Endothelial cell (in vitro differentiated cells): ENCODE measurements at regions not wholly inside any gene's neighbourhood (a gene's known extent, or its start where the extent isn't known, plus 50 kb on each side); places are given as distances from the start of the nearest gene placed in this dataset.

Experiments used
- DNase-seq: peaks from one replicate; pipeline ENCODE4 v3.0.0; 2021; ENCODE audit warnings: low spot score
- H3K27ac Mint-ChIP-seq: one replicate; pipeline ENCODE4 v1.8.0; 2021; ENCODE audit warnings: mixed read lengths, inconsistent platforms; ENCODE audit not compliant: unreplicated experiment
- H3K27me3 Mint-ChIP-seq: one replicate; pipeline ENCODE4 v1.8.0; 2021; ENCODE audit warnings: mild to moderate bottlenecking, moderate library complexity, mixed read lengths, inconsistent platforms; ENCODE audit not compliant: unreplicated experiment
- H3K36me3 Mint-ChIP-seq: one replicate; pipeline ENCODE4 v1.8.0; 2021; ENCODE audit warnings: mild to moderate bottlenecking, low read depth, mixed read lengths, inconsistent platforms; ENCODE audit not compliant: unreplicated experiment
- H3K4me1 Mint-ChIP-seq: one replicate; pipeline ENCODE4 v1.8.0; 2021; ENCODE audit warnings: mild to moderate bottlenecking, mixed read lengths, inconsistent platforms; ENCODE audit not compliant: unreplicated experiment
- H3K4me3 Mint-ChIP-seq: one replicate; pipeline ENCODE4 v1.8.0; 2021; ENCODE audit warnings: mild to moderate bottlenecking, mixed read lengths, inconsistent platforms; ENCODE audit not compliant: unreplicated experiment
- H3K9me3 Mint-ChIP-seq: one replicate; pipeline ENCODE4 v1.8.0; 2021; ENCODE audit warnings: mixed read lengths, inconsistent platforms; ENCODE audit not compliant: unreplicated experiment
- TF ChIP-seq, protein P1 (sequence below): fragments of 200-600 bp; sonication (generic); IDR thresholded peaks from one replicate; pipeline ENCODE4 v1.5.0; 2021; ENCODE audit warnings: antibody characterized with exemption; ENCODE audit not compliant: unreplicated experiment

DNA sequence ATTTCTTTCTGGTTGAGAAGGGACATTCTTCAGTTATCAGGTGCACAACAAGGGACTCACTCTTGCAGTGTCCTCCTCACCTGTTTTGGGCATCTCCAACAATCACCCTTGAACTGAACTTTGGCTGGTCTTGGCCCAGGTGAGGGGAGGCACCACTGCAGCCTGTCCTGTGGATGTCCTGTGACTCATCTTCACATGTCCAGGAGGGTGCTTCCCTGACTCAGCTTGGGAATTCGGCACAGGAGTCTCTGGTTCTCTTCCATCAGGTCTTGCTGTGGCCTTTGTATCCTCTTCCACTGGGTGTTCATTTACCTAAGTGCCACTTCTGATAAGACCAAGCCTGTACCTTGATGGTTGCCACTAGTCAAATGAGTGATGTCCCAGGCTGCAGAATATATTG, 196.7 kb upstream of the MKI67 start:
- H3K4me1 Mint-ChIP-seq = peaks cover 5% of the 10 kb centered on the region
- DNase-seq = no peak
- H3K4me3 Mint-ChIP-seq = no peak overlapping the region

DNA sequence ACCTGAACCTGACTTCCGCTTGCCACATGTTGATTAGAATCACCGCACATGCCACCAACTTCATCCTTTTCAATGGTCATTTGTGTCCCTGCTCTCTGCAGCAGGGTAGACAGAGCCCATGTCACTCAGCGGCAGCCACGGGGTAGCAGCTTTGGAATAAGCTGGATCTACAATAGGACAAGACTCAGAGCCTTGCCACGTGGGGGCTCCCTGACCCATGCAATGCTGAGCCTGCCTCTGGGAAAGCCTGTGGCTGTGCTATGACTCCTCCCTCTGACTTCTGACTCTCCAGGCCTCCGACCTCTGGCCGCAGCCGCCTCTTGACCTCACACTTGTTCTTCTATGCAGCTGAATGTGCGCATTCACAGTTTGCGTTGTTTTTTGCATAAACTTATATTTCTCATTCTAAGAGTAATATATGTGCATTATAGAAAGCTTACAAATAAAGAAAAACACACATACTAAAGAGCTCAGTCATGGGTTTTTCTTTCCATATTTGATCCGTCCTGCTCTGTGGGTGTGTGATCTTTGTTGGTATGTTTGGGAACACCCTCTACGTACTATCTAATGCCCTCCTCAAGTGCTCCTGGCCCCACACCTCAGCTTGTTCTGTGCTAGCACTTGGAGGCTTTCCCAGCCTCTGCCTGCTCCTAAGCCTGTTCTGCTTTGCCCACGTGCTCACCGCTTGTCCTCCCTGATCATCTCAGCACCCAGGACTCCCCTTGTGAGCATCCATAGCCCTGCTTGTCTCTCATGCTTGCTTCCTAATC, 198.0 kb upstream of the MKI67 start:
- no peaks in the 10 kb centered on the region for H3K36me3 Mint-ChIP-seq
- peak; percentile 41 for DNase-seq
- H3K4me3 Mint-ChIP-seq = no peak overlapping the region
- no peak overlapping the region for H3K27ac Mint-ChIP-seq
- peaks cover 1% of the 10 kb centered on the region for H3K27me3 Mint-ChIP-seq
- H3K4me1 Mint-ChIP-seq = no peaks in the 10 kb centered on the region
- TF ChIP-seq, protein P1, sequence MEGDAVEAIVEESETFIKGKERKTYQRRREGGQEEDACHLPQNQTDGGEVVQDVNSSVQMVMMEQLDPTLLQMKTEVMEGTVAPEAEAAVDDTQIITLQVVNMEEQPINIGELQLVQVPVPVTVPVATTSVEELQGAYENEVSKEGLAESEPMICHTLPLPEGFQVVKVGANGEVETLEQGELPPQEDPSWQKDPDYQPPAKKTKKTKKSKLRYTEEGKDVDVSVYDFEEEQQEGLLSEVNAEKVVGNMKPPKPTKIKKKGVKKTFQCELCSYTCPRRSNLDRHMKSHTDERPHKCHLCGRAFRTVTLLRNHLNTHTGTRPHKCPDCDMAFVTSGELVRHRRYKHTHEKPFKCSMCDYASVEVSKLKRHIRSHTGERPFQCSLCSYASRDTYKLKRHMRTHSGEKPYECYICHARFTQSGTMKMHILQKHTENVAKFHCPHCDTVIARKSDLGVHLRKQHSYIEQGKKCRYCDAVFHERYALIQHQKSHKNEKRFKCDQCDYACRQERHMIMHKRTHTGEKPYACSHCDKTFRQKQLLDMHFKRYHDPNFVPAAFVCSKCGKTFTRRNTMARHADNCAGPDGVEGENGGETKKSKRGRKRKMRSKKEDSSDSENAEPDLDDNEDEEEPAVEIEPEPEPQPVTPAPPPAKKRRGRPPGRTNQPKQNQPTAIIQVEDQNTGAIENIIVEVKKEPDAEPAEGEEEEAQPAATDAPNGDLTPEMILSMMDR = no peak
- no peaks in the 10 kb centered on the region for H3K9me3 Mint-ChIP-seq

More for the DNA sequence above, 196.7 kb upstream of the MKI67 start:
- Mint-ChIP-seq H3K36me3 (no peaks in the 10 kb centered on the region), H3K27ac (no peak overlapping the region), H3K27me3 (peaks cover 1% of the 10 kb centered on the region), H3K9me3 (no peaks in the 10 kb centered on the region)
- TF ChIP-seq, protein P1 = no peak

DNA sequence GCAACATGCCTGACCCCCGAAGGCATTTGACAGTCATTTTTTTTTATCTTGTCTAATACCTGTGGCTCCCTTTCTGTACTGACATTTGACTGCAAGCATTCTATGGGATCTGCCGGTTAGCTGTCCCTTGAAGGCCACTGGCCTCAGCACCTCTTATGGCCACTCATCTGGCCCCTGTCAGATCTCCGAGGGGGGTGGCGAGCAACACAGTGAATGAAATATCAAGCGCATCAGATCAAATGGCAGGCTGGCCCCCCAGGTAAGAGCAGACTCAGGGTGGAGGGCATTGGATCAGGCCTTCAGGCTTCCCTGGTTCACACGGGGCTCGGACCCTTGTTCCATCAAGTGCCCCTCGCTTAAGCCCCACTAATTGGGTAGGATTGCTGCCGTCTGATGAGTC, 199.6 kb upstream of the MKI67 start:
- H3K27ac Mint-ChIP-seq = no peak overlapping the region
- peaks cover 1% of the 10 kb centered on the region for H3K27me3 Mint-ChIP-seq
- TF ChIP-seq, protein P1 = no peak
- no peaks in the 10 kb centered on the region for H3K36me3 Mint-ChIP-seq
- H3K4me3 Mint-ChIP-seq = no peak overlapping the region
- no peak for DNase-seq
- H3K9me3 Mint-ChIP-seq = no peaks in the 10 kb centered on the region
- H3K4me1 Mint-ChIP-seq = no peaks in the 10 kb centered on the region

DNA sequence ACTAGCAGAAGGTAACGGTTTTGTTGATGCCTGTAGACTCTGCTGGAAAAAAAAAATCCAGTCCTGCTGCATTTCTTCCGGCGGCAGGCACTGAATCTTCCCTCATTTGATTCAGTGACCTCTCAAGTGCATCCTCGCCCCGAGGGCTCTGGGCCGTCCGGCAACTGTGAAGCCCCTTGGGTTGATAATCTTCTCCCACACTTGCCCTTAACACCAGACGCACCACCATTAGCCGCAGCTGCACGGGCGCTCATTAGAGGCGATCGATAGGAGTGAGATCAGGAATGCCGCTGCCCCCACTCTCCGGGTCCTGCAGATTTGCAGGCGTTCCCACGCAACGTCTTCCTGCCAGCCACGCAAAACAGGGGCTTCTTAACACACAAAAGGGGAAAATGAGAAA, 200.0 kb upstream of the MKI67 start:
- Mint-ChIP-seq H3K27ac (no peak overlapping the region), H3K4me1 (no peaks in the 10 kb centered on the region), H3K4me3 (no peak overlapping the region), H3K27me3 (peaks cover 1% of the 10 kb centered on the region), H3K9me3 (no peaks in the 10 kb centered on the region), H3K36me3 (no peaks in the 10 kb centered on the region)
- TF ChIP-seq, protein P1 = no peak
- no peak for DNase-seq

DNA sequence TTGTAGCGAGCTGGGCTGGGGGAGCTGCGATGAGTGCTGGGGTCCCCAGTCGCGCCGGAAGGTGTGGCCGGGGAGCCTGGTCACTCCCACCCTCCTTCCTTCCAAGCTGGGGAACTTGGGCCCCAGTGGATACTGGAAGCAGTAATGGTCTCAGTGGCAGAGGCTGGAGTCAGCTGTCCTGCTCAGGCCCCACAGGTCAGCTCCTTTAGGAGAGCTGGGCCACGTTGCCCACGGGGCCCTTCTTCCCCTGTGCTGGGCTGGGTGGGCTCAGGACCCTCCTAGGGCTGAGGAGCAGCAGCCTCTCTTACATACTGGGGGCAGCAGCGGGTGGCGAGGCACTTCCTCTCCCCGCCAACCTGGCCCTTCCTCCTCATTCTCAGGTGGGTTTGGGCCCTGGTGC, 200.6 kb upstream of the MKI67 start:
- Mint-ChIP-seq H3K27me3 (peaks cover 1% of the 10 kb centered on the region), H3K4me3 (no peak overlapping the region), H3K4me1 (no peaks in the 10 kb centered on the region), H3K9me3 (no peaks in the 10 kb centered on the region), H3K27ac (no peak overlapping the region), H3K36me3 (no peaks in the 10 kb centered on the region)
- TF ChIP-seq, protein P1 = no peak
- DNase-seq = no peak
